HG03575 (cell line): ENCODE measurements at regions not wholly inside any gene's neighbourhood (a gene's known extent, or its start where the extent isn't known, plus 50 kb on each side); places are given as distances from the start of the nearest gene placed in this dataset.

Source experiments
- ATAC-seq: cut with Tn5 transposase; IDR thresholded peaks from one replicate; pipeline ENCODE4 v1.9.1; 2021; ENCODE audit not compliant: unreplicated experiment, insufficient number of reproducible peaks, low FRiP score; ENCODE audit errors: extremely low read depth

DNA sequence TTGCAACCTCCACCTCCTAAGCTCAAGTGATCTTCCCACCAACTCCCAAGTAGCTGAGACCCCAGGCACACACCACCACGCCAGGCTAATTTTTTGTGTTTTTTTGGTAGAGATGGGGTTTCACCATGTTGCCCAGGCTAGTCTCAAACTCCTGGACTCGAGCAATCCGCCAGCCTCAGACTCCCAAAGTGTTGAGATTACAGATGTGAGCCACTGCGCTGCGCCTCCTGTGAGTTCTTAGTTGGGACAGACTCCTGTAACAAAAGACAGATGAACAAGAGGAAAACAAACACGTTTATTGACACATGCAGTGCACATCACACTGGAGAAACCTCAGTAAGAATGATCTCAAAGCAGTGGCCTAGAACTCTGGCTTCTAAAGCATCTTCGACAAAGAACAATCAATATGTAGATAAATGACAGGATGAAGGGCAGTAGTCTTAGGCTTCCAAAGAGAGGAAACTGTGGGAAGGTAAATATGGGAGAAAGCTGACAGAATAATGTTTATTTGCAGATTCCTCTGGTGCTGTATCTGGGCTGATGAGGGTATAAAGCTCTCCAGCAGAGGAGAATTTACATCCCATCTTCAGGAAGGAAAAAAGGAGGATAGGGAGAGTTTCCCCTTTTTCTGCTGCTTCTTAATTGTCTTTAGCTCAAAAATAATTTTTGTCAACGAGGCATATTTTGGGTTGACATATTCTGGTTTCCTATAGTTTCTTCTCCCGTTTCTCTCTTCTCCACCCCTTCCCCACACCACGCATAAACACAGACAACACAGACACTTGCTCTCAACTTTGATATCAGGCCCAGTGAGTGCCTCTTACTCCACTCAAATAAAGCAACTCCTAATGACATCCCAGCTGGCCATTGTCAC is 84.7 kb upstream of the TNFAIP3 start:
- ATAC-seq = no peak

DNA sequence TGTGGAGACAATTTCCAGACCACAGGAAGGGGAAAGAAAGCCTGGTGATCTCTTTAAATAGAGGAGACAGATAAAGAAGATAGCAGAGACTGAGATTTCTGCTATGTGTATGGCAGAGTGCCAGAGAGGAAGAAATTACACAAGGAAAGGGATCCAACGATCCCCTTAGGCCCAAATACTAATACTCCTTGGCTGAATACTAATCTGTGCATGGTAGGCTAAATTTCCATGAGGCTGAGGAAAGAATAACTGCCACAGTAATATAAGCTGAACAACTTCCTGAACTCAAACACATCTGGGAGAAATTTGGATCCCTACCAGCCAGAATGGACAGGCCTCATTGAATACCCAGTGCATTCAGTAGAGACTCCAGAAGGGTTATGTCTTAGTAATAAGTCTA is 83.3 kb upstream of the TNFAIP3 start:
- ATAC-seq = no peak

DNA sequence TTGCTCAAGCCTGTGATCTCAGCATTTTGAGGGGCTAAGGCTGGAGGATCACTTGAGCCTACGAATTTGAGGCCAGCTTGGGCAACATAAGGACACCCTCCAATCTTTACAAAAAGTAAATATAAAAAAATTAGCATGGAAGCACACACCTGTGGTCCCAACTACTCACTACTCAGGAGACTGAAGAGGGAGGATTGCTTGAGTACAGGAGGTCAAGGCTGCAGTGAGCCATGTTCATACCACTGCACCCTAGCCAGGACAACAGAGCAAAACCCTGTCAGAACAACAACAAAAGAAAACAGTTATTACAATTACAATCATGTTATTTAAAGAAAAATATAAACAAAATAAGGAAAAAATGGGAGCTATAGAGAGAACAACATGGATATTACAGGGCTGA is 82.5 kb upstream of the TNFAIP3 start:
- no peak for ATAC-seq

DNA sequence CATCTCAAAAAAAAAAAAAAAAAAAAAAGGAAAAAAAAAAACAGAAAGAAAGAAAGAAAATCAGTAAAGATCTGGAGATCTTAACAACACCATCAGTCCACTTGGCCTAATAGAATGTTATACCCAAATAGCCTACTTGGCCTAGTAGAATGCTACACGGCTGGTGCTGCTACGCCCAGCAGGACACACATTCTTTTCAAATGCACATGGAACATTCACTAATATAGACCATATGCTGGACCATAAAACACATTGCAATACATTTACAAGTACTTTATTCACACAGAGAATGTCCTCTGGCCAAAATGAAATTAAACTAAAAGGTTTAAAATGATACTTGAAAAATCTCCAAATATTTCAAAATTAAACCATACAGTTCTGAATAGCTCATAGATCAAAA is 80.0 kb upstream of the TNFAIP3 start:
- no peak for ATAC-seq

- ATAC-seq = no peak
Observed at GRCh38 chr6:137788248-137788647, 78.8 kb upstream of the TNFAIP3 start.

- no peak for ATAC-seq
Observed at GRCh38 chr6:137791281-137792159, 75.5 kb upstream of the TNFAIP3 start.

DNA sequence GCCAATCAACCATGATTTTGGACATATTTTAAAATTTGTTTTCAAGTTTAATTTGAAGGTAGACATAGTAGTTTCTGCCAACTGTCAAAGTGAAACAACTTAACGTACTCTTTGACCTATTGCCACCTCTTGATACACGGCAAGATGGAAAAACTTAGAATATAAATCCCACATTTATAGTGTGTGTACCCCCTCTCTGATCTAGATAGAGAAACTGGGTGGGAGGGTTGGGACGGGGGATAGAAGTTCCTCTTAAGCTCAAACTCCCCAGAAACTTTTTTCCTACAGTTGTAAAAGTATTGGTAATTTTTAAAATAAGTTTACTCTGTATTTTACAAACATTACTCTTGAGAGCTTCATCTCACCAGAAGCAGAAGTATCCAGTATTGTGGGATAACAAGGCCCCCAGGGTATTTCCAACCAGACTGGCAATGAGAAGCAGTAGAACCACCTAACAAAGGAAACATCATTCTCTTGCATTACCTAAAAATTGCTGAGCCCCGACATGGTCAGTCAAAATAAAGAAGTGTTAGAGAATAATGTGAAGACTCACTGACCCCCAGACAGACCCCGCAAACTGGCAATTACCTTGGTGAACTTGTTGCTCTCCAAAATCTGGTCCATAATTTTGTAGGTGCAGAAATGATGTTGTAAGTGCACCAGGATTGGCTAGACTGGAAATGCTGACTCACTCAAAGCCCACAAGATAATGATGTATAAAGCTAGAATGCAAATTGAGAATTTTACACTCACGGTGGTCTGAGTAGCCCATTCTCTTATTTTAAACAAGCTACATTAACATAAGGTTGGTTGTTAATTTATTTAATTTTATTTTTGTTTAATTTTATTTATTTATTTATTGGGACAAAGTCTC is 74.7 kb upstream of the TNFAIP3 start:
- no peak for ATAC-seq

DNA sequence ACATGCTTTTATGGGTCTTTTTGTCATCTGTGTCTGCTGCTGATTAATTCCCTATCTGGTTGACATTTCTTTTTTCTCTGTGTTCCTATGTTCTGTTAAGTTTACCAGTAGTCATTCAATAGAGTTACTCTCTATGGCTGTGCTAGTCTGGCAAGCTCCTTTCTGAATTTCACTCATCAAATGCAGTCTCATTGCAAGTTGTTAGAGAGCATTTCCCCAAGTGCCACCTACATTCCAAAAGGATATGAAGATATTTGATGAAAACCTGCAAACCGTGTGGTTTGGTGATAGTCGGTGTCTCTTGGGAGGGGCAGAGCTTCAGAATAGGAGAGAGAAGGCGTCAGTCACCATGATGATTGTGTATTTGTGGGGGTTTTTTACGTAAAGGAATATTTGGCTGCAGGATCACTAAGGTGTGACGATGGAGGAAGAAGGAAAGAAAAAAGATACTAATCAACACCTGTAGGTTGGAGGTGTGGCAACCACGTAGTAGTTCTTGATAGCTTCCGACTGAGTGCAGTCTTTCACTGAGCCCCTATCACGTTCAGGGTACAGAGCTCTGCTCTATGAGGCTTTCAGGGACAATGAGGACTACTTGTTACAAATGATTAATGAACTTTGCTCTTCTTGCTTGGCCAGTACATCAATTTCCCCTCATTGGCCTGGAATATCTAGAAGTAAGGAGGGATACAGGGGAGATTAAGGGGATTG is 73.1 kb upstream of the TNFAIP3 start:
- no peak for ATAC-seq

DNA sequence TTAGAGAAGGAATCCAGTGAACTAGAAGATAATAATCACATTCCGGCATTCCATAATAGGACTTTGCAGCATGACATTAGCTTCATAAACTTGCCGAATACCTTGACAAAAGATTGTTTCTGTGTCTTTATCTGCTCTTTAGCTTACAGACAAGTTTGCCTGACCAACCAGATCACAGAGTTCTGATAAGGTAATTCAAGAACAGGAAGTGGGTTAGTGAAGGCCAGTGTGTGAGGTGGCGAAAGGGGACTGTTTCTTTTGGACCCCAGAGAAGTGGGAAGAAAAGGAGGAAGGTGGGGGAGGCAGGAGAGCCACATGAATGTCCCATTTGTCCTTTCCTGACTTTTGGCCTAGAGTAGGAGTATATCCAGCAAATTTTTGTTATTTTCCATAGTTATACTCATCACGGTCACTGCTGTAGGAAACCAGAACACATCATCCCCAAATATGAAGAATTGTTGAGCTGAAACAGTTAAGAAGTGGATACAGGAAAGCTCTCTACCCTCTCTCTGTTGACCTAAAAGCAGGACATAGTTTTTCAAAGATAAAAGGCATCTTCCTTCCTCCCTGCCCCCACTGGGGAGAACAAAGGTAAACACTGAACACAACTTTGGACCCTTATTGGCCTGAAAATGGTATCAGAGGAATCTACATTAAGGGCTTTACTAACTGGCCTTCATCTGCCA is 72.4 kb upstream of the TNFAIP3 start:
- no peak for ATAC-seq

DNA sequence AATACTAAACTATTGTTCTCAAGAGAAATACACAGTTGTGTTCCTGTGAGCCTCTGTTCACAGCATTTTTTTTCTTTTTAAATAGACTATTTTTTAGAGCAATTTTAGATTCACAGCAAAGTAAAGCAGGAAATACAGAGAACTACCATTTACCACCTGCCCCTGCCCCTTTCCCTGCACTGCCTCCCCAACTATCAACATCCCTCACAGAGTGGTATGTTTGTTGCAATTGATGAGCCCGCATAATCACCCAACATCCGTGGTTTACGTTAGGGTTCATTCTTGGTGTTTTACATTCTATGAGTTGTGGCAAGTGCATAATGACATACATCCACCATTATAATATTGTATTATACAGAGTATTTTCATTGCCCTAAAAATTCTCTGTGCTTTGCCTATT is 71.6 kb upstream of the TNFAIP3 start:
- ATAC-seq = no peak

DNA sequence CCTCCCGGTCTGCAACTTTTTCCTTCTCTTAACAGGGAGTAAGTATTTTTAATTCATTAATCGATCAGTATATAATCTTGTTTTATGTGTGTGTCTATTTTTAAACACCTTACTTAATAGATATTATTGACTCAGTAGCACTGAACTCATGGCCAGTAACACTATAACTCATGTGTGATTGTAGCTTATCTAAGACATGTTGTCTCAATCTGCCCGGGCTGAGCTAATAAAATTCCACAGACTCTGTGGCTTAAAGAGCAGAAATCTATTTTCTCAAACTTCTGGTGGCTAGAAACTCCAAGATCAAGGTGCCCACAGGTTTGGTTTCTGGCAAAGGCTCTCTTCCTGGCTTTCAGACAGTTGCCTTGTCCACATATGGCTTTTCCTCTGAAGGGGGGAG is 68.8 kb upstream of the TNFAIP3 start:
- ATAC-seq = no peak

DNA sequence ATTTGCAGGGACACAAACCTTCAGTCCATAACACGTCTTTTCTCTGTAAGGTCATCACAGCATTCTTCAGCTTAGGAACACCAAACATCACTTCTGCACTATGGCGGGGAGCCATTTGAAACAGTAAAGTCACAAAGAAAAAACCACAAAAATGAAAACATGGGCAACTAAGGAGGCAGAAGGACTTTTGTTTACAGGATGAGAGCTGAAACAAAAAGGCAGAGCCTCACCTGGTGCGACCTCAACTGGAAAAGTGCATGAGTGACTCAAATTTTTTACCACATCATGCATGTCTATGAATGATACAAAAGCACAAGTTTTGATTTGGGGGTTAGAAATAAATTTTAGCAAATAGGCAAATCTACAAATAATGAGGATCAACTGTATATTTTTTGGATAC is 68.2 kb upstream of the TNFAIP3 start:
- ATAC-seq = no peak

DNA sequence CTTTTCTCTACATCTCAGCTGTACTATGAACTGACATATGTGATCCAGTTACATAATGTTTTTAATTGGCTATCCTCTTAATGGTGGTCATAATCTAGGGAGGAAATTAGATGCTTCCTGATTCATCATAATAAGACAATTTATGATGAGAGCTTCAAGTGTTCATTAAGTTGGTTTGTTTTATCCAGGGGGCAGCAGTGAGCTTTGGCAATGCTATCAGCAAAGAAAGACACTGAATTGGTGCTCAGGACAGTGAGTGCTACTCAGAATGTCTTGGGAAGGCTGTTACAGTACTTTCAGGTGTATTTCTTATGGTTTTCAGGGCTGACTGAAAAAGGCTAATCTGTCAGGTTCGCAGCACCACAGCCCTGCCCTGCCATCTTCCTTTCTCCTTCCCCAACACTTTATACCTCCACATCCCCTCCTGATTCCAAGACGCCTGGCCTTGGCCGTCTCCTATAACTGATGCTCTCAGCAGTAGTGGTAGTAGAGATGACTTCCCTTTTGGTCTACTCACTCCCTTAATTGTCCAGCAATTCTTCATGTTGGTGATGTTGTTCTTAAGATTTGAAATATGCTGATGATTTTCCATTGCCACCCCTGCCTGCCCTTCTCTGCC is 67.0 kb upstream of the TNFAIP3 start:
- no peak for ATAC-seq

GRCh38 chr6:137800762-137801161 is 66.3 kb upstream of the TNFAIP3 start:
- no peak for ATAC-seq

GRCh38 chr6:137801352-137802114 is 65.5 kb upstream of the TNFAIP3 start:
- ATAC-seq = no peak

- no peak for ATAC-seq
Observed at GRCh38 chr6:137802408-137803182, 64.5 kb upstream of the TNFAIP3 start.
